GM04503 (cell line): ENCODE measurements at regions not wholly inside any gene's neighbourhood (a gene's known extent, or its start where the extent isn't known, plus 50 kb on each side); places are given as distances from the start of the nearest gene placed in this dataset.
A peak's percentile ranks its signal among the peaks of the same experiment; 100 is the strongest.

Experiments used
- DNase-seq: peaks from one replicate; pipeline ENCODE4 v3.0.0-alpha.2; 2012; ENCODE audit warnings: low read depth

DNA sequence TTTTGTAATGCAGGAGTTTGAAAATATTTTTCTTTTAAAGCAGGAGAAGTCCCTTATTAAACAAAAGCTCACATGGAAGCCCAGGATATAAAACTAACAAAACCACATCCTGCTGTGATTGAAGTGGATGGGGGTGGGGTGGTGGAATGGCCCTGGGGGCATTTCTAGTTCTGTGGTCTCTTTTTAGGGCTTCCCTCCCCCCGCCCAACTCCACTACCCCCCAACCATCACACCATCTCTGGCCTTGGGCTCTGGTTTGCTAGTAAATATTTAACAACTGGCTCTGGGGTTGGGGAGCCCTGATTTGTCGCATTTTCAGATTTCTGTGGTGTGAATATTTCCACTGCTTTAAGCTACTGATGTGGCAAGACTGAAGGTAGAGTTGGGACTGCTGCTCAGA is 279.6 kb upstream of the PLET1 start:
- DNase-seq = no peak

DNA sequence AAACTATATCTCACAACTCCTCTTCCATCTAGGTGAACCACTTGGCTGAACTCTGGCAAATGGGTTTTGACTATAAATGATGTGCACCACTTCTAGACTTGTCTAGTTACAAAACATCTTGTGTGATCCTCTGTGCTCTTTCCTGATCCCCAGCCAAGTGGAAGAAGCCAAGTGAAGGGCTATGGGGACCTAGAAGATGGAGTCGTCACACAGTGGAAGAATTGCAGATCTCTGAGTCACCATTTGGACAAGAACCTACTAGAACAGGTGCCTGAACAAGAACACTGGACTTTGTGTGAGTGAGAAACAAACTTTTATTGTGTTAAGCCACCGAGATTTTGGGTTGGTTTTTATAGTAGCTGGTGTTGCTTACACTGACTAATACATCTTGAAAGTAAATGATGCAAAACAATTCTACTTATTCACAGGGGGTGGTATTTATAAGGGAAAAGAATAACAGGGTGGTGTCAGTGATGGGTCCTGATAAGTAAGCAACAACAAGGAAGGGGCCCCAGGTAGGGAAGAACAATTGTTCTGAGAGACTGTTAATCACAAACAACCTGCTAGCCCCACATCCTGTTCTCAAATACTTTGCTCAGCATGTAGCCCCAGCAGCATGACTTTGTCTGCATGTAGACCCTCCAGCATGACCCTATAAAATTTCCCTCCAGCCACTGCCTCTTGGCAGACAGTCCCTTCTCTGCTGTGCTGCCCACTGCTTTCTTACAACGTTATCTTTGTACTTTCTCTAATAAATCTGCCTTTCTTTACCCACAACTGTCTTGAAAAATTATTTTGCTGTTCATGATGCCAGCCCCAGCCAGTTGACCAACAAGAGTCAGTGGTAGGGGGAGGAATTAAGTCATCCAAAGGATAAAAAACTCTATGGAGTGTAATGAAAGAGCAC is 280.7 kb upstream of the PLET1 start:
- no peak for DNase-seq

DNA sequence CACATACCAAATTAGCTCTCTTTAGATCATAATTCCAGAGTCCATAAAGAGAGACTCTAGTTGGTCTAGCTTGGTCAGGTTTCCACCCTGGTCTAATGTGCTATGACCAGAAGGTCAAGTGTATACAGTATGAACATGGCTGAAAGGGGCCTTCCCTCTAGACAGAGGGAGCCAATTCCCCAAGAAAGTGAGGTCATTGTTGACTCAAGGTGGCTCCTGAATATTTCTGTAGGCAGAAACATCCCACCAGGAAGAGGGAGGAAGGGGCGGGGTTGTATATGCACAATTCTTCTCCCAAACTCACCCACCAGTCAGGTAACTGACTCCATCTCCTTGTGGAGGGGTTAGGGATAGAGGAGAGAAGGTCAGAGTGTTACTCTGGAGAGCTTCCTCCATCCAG is 281.8 kb upstream of the PLET1 start:
- DNase-seq = no peak

DNA sequence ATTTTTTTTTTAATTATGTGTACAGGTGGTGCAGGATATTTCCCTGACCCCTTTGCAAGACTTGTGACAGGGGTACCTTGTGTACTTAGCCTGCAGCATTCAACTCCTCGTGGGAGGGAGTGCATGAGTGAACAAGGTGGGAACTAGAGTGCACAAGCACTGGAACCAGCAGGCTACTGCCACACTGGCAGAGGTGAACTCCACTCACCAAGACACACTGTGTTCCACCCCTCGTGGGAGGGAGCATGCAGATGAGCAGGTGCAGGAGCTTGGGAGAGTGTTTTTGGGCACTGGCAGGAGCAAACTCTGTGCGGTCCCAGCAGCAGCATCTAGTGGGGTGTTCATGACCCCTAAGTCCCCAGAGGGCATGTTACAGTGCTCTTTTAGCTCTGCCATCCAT is 282.7 kb upstream of the PLET1 start:
- DNase-seq = no peak

DNA sequence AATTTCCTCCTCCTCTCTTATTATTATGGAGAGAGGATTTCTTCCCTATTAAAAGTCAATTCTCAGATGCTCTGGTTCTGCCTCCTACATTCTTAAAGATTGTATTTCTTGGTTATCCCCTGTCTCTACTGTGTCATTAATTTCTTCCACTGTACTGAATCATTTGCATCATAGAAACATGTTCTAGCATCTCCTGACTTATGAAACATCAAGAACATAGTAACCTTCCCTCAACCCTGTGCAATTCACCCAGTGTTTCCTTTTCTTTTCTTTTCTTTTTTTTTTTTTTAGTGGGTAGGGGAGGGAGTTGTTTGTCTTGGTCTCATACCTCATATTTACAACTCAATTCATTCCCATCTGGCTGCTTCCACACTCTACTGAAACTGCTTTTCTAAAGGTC is 288.0 kb upstream of the PLET1 start:
- DNase-seq = no peak

DNA sequence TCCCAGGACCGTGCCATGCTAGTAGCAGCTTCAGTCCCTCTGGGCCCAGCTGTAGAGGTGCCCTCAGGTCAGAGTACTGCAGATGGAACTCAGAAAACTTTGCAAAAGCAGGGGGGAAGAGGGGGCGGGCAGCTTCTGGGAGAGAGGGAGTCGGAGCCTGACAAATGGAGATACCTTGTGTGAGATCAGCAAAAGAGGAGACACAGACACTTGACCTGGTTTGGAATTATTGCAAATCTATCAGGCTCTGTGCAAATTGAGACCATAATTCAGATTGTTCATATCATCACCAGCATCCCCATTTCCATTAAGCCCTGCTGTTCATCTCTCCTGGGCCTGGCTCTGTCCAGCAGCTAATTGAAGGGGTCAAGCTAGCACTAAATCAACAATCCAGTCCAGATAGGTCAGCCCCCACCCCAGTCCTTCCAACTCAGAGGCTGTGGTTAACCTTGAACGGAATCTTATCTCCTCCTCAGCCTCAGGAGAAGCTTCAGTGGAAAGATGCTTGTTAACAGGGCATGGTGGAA is 292.6 kb upstream of the PLET1 start:
- DNase-seq = no peak

DNA sequence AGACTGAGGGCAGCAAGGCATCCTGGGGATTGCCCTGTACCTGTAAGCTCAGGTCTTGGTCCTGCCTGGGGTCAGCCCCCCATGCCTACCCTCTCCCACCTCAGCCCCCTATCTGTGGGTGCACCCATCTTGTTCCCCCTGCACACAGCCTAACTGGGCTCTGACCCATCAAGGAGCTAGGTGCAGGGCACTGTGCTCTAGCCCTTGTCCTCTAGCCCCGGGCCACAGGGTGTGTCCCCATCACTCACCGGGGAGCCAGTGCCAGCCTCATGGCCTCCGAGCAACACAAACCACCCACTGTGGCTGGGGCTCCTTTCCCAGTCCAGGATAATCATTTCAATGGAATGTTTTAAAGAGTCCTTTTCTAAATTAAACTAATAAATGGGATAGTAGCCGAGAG is 293.9 kb upstream of the PLET1 start:
- no peak for DNase-seq

DNA sequence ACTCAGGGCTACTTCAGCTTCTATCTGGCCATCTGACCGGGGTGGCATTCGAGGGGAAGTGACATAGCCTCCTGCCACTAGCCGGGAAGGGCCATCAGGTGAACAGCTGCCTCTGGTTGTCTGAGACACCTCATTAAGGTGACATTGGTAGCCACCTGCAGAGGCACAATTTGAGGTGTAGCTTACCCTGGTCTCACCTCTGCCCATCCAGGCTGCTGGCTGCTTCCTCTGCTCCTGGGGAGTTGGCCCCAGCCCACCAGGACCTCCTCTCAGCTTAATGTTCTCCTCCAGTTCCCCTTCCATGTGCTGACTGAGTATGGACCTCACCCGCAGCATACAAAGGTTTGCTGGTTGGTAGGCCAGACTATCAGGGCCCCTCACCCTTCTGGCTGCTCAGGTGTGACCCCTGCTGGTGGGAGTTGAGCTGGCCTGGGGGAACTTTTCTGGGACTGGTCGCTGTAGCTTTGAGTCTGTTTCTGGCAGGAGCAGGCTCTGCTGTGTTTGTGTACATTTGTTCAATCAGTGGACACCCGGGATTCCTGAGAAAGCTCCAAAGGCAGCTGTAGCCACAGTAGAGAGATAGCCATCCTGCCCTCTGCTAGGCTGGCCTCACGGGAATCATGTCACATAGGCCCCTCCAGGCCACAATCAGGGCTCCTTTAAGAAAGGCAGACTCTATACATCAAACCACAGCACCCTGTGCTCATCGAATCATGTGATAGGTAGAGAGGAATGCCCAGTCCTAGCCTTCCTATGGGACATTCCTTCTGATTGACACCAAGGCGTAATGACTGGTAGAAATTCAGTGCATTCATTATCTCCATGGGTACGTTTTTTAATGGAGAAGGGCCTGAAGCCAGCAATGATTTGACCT is 295.1 kb upstream of the PLET1 start:
- DNase-seq = no peak

DNA sequence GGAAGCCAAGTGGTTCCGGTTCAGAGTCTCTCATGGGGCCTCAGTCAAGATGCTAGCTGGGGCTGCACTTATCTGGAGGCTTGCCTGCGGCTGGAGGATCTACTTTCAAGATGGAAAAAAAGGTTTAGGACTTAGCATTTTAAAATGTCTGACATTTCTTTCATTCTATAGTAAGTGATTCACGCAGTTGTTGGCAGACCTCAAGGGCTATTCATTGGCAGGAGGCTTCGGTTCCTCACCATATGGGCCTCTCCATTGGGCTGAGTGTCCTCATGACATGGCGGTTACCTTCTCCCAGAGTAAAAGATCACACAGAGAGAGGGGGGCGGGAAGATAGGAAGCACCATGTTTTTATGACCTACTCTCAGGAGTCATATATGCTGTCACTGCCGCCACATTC is 298.0 kb upstream of the PLET1 start:
- DNase-seq = no peak

DNA sequence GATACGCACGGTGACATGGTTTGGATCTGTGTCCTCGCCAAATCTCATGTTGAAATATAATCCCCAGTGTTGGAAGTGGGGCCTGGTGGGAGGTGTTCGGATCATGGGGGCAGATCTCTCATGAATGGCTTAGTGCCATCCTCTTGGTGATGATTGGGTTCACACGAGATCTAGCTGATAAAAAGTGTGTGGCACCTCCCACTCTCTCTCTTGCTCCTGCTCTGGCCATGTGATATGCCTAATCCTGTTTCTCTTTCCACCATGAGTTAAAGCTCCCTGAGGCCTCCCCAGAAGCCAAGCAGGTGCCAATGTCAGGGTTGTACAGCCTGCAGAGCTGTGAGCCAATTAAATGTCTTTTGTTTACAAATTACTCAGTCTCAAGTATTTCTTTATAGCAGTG is 303.1 kb upstream of the PLET1 start:
- DNase-seq = no peak

DNA sequence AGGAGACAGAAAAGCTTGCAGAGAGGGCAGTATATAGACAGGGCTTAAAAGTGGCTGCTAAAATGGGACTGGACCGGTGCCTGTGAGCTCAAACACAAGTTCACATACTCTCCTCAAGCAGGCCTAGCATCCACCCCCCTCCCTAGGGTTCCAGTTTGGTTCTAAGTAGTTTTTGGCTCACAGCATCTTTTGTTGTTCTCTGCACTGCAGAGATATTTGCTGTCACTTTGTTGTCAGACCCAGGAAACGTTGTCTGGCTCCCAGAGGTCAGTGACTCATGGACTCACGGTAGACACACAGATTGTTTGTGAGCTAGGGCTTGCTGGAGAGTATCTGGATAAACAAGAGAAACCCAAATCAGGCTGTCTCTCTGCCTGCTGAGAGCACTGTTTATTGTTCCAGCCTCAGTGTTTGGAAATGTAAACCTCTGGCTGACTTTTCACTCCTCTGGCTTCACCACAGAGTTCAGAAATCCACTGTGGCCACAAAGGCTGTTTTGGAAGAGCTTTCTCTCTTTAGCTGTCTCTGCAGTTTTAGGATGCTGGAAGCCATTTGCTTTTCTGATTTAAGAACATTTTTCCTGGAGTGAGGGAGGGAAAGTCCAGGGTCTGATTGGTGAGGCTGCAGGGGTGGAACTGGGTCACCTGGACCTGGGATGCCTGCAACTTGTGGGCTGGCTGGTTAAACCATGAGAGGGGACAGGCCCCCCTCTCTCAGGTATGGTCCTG is 303.7 kb upstream of the PLET1 start:
- DNase-seq = peak; percentile 41

DNA sequence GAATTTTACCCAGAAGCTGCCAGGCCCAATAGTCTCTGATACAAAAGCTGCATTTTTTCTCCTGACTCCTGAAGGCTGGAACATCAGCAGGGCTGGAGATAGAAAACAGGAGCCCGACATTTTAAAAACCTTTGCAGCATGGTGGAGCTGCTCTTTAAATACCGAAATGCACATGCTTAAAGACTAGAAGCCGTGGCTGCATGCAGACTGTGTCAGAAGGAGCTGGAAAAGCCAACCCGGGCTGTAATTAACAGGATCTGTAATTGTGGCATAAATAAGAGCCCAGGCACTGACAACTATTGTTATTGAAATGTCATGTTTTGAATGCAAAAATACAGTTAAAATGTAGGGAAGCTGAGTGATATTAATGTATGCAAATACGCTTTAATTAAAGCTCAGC is 304.9 kb upstream of the PLET1 start:
- no peak for DNase-seq

DNA sequence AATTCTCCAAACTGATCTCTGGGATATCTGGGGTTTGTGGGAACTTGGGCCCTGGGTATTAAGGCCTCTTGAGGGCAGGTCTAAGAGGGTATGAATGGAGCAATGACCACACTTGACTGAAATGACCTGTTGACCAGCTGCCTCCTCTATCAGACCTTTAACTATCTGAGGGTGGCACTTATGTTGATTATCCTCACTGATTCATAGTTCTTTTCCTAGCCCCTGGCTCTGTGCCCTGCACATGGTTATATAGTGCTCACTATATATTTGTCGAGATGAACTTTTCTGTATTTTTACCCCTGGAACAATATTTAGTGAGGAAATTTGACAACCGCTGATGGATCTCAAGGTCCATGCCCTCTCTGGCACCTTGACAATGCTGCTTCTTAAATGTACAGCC is 305.5 kb upstream of the PLET1 start:
- no peak for DNase-seq

DNA sequence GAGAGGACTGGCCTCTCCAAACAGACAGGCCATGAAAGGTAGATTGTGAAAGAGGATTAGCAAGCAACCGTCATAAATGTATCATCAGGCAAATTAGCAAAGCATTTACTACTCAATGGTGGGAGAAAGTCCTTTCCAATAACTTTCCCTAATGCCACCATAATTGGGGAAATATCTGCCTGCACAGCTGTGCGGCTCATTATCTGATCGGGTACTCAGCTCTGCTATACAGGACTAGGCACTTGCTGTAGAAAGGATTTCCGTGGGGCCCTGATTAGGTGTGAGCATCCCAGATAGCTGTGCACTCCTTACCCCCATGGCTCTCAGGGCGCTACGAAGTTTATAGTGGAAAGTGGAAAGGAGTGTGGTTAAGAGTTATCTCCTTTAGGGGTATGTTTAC is 309.7 kb upstream of the PLET1 start:
- DNase-seq = no peak

DNA sequence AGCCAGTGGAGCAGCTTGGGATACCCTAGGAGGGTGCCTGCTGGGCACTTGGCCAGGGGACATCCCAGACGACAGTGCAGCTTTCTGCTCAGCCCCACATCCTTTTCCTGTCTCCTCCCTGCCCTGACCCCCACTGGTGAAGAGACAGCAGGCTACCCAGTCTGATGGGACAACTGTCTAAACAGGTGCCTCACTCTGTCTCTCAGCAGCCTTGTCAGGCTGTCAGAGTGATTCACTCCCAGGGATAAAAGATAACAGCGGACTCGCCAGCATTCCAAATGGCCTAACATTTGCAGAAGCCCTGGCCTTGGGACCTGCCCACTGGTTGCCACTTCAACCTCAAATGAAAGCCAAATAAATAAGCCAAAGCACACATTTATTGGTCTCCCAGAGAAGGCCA is 318.6 kb upstream of the PLET1 start:
- no peak for DNase-seq

DNA sequence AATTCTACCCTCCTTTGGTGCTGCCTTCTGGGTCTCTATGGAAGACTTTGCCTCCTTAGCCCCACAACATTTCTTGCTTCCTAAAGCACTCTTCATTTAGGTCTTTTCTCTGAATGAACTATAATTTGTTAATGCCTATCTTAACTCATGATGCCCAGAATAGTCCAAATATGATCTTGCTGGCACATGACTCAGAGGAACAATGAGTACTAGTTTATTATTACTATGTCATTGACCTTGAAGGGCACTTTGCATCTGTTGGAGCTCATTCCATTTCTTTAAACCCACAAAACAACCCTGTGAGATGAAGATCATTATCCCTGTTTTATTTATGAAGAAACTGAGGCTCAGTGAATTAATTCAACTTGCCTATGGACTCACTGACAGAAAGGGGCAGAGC is 320.2 kb upstream of the PLET1 start:
- DNase-seq = no peak

DNA sequence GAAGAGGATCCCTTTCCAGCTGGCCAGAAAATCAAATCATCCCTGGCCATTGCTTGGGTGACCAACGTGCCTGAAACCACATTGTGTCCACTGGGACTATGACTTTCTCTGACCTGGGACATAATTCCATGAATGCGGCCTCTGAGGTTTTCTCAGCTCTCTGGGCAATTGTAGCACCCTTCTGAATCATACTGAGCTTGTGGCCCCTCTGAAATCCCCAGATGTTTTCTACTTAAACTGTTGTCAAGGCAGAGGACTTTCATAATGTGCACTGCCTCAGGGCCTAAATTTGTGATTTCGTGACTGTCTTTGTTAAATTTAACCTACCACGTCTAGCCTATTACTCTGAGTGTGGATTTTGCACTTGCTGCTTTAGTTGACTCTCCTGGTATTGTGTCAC is 321.1 kb upstream of the PLET1 start:
- no peak for DNase-seq

DNA sequence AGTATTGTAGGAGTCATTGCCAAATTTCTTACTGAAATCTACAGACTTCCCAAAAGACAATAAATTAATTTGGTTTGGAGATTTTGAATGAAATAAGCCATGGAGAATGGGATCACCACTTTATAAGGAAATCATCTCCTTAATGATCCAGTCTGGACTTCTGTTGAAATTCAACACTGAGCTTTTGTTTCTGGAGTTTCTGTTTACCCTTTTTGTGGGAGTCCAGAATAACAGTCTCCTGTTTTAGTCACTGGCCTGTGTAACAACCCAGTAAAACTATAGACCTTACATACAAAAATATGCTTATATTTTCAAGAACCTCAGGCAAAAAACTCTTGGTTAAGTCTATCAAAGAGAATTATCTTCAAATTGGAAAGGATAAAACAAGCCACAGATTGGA is 321.7 kb upstream of the PLET1 start:
- DNase-seq = no peak

DNA sequence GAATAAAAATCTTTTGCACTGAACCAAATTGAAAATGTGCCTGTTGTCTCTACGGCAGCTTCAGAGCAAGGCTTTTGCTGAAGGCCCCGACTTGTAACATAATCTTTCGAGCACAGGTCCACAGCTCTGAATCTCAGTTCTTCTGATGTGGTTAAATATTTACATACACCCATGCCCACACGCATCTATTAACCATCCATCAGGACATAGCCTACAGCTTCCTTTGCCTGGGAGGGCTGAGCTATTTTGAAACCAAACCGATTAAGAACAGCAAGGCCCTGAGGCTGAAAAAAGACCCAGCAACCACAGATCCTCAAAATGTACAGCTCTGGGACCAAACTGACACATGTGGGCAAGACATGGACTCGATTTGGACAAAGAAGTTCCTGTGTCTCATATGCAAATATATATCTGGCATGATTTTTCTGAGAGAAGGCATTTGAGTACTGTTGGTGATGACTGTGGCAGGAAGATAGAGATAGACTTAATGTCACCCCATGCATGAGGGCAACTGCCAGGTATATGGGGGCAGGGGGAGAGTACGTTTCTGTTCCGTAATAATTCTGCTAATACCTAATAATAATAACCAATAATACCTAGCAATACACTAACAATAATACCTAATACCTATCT is 322.7 kb upstream of the PLET1 start:
- no peak for DNase-seq

DNA sequence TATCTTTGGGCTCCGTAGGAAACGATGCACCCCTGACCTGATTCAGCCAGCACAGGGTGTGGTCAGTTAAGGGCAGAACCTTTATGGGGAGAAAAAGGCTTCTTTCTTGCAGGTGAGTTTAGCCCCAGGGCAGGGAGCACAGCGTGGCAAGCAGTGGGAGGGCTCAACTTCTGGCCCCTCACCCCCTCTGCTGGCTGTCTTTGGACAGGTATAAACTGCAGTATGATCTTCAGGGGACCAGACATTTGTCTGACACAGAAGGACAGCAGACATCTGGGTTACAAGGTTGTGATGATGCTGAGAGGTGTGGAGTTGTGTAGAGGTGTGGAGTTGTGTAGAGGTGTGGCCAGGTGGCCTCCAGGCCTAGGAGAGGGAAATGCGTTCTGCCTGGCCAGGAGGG is 324.0 kb upstream of the PLET1 start:
- DNase-seq = no peak

DNA sequence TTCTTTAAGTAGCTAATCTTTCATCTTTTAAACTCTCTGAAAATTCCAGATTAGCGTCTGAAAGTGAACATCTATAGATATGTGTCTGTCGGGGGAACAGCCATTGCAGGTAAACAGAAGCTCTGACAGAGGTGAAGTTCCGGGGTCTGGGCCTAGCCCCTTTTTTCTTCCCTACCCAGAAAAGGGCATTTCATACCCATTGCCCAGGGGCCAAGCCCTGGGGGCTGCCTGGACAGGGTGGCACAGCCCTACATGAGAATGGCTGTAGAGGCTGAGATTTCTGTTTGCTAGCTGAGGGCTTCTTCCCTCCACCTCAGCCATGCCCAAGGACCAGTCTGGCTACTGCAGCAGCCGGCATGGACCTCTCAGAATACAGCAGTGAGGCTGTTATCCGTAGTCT is 327.0 kb upstream of the PLET1 start:
- no peak for DNase-seq

DNA sequence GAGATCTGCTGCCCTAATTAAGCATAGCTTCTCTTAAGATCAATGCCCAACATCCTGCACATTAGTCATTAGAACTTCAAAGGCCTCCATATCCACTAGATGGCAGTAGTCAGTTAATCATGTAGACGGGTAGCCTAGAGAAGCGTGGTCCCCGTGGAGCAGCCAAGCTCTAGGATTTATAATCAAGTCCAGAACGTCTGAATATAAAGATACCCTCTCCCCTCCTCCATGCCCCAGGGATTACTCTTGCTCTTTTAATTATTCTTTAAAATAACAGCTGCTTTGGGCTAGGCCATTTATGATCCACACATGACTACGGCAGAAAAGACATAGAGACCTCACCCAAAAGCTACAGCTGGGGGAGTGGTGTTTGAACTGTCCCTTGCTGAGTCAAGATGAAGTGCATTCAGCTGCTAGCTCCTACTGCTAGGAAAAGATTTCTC is 327.6 kb upstream of the PLET1 start:
- peak; percentile 44 for DNase-seq
